ENCODE measurements at regions not wholly inside any gene's neighbourhood (a gene's known extent, or its start where the extent isn't known, plus 50 kb on each side); places are given as distances from the start of the nearest gene placed in this dataset.

GRCh38 chr16:85258166-85258565, 145.9 kb upstream of the CIBAR2 start:
- DNase-seq, result no peak

- DNase-seq, result no peak
These were observed 146.4 kb upstream of the CIBAR2 start for GRCh38 chr16:85258629-85259028.

GRCh38 chr16:85259115-85259831, 147.0 kb upstream of the CIBAR2 start:
- DNase-seq, result no peak

- no peak for DNase-seq
These were observed 147.5 kb upstream of the CIBAR2 start for GRCh38 chr16:85259832-85260167.

- no peak for DNase-seq
These were observed 148.9 kb upstream of the CIBAR2 start for GRCh38 chr16:85261204-85261603.

GRCh38 chr16:85261657-85262557, 149.6 kb upstream of the CIBAR2 start:
- no peak for DNase-seq

GRCh38 chr16:85262558-85263238, 150.4 kb upstream of the CIBAR2 start:
- no peak for DNase-seq

GRCh38 chr16:85263239-85263585, 150.9 kb upstream of the CIBAR2 start:
- DNase-seq, result no peak

GRCh38 chr16:85264752-85265151, 152.5 kb upstream of the CIBAR2 start:
- no peak for DNase-seq

- DNase-seq, result no peak
These were observed 153.0 kb upstream of the CIBAR2 start for GRCh38 chr16:85265161-85265784.

- no peak for DNase-seq
These were observed 153.5 kb upstream of the CIBAR2 start for GRCh38 chr16:85265810-85266209.

GRCh38 chr16:85266857-85267256, 154.6 kb upstream of the CIBAR2 start:
- DNase-seq, result no peak

- DNase-seq, result no peak
These were observed 155.2 kb upstream of the CIBAR2 start for GRCh38 chr16:85267414-85267945.

- no peak for DNase-seq
These were observed 156.9 kb upstream of the CIBAR2 start for GRCh38 chr16:85269165-85269564.

- DNase-seq, result peak; percentile 66
These were observed 158.1 kb upstream of the CIBAR2 start for GRCh38 chr16:85270374-85270773.

- no peak for DNase-seq
These were observed 158.9 kb upstream of the CIBAR2 start for GRCh38 chr16:85271198-85271597.

- DNase-seq, result no peak
These were observed 161.0 kb upstream of the CIBAR2 start for GRCh38 chr16:85273293-85273692.

- no peak for DNase-seq
These were observed 162.2 kb upstream of the CIBAR2 start for GRCh38 chr16:85274501-85274900.

- no peak for DNase-seq
These were observed 162.7 kb upstream of the CIBAR2 start for GRCh38 chr16:85274924-85275323.

- peak; percentile 45 for DNase-seq
These were observed 163.4 kb upstream of the CIBAR2 start for GRCh38 chr16:85275533-85276249.

GRCh38 chr16:85276258-85276657, 164.0 kb upstream of the CIBAR2 start:
- no peak for DNase-seq

- DNase-seq, result no peak
These were observed 164.4 kb upstream of the CIBAR2 start for GRCh38 chr16:85276721-85277120.
